Calu3 (cell line): ENCODE measurements at regions not wholly inside any gene's neighbourhood (a gene's known extent, or its start where the extent isn't known, plus 50 kb on each side); places are given as distances from the start of the nearest gene placed in this dataset.

ENCODE experiments used
- BruUV-seq: library from RNA; stranded (reverse); fragments of 400-500 nt; replicated peaks from 2 replicates; lab custom pipeline; 2021; lab: Mats Ljungman, UMichigan
- CTCF ChIA-PET: fragments of 300-600 bp; sonication (Branson Sonifier 250); formaldehyde crosslinking; loops from one replicate; lab custom pipeline; 2022; ENCODE audit warnings: antibody characterized with exemption; lab: Charles Lee
- DNase-seq: peaks from one replicate; pipeline ENCODE4 v3.0.0; 2022
- H3K27ac Mint-ChIP-seq: one replicate; pipeline ENCODE4 v1.8.0; 2022; ENCODE audit warnings: mixed read lengths; ENCODE audit not compliant: unreplicated experiment
- H3K27me3 Mint-ChIP-seq: one replicate; pipeline ENCODE4 v1.8.0; 2022; ENCODE audit warnings: mixed read lengths; ENCODE audit not compliant: unreplicated experiment
- H3K36me3 Mint-ChIP-seq: one replicate; pipeline ENCODE4 v1.8.0; 2022; ENCODE audit warnings: mild to moderate bottlenecking, moderate library complexity, mixed read lengths; ENCODE audit not compliant: insufficient read depth, unreplicated experiment
- H3K4me1 Mint-ChIP-seq: one replicate; pipeline ENCODE4 v1.8.0; 2022; ENCODE audit warnings: mild to moderate bottlenecking, low read depth, mixed read lengths; ENCODE audit not compliant: unreplicated experiment
- H3K4me3 Mint-ChIP-seq: one replicate; pipeline ENCODE4 v1.8.0; 2022; ENCODE audit warnings: mild to moderate bottlenecking, low read depth, moderate library complexity, mixed read lengths; ENCODE audit not compliant: unreplicated experiment
- H3K9me3 Mint-ChIP-seq: one replicate; pipeline ENCODE4 v1.8.0; 2022; ENCODE audit warnings: low read depth, mixed read lengths; ENCODE audit not compliant: unreplicated experiment
- CTCF ChIP-seq: fragments of 200-600 bp; IDR thresholded peaks from one replicate; pipeline ENCODE4 v1.8.0; 2022; ENCODE audit warnings: antibody characterized with exemption; ENCODE audit not compliant: unreplicated experiment
- intact Hi-C: fragments of 100-400 bp; cut with micrococcal nuclease; formaldehyde crosslinking; loops from one replicate; pipeline ENCODE4 v1.10.0; 2022; ENCODE audit not compliant: unreplicated experiment

GRCh38 chr5:1975898-1976765 lies 93.4 kb upstream of the IRX4 start:
- intact Hi-C loops = no loop called here
- no peaks in the 10 kb centered on the region for H3K9me3 Mint-ChIP-seq
- CTCF ChIA-PET = no interaction called here
- H3K27me3 Mint-ChIP-seq = peaks cover 56% of the 10 kb centered on the region
- no peaks in the 10 kb centered on the region for H3K4me1 Mint-ChIP-seq
- no TSS peak for BruUV-seq
- H3K27ac Mint-ChIP-seq = no peak overlapping the region
- no peaks in the 10 kb centered on the region for H3K36me3 Mint-ChIP-seq
- TF ChIP-seq CTCF = no peak
- no peak for DNase-seq
- H3K4me3 Mint-ChIP-seq = no peak overlapping the region

DNA sequence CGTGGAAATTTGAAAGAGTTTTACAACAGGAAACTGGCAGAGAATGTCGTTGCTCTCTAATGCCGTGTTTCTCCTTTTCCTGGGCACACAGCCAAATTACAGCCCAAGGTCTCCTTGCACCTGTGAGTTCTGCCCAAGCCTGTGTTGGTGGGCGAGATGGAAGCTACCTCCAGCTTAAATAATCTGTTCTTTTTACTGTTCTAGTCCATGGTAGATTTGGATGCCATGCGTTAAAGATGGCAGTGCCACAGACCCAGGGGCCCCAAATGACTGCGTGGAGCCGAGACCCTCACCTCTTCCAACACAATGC lies 92.6 kb upstream of the IRX4 start:
- intact Hi-C loops = no loop called here
- peaks cover 56% of the 10 kb centered on the region for H3K27me3 Mint-ChIP-seq
- no peak overlapping the region for H3K27ac Mint-ChIP-seq
- H3K4me3 Mint-ChIP-seq = no peak overlapping the region
- TF ChIP-seq CTCF = no peak
- CTCF ChIA-PET = no interaction called here
- DNase-seq = no peak
- no peaks in the 10 kb centered on the region for H3K9me3 Mint-ChIP-seq
- BruUV-seq = no TSS peak
- no peaks in the 10 kb centered on the region for H3K36me3 Mint-ChIP-seq
- H3K4me1 Mint-ChIP-seq = no peaks in the 10 kb centered on the region

- CTCF ChIA-PET = no interaction called here
- no TSS peak for BruUV-seq
- H3K9me3 Mint-ChIP-seq = no peaks in the 10 kb centered on the region
- no peaks in the 10 kb centered on the region for H3K36me3 Mint-ChIP-seq
- no peaks in the 10 kb centered on the region for H3K4me1 Mint-ChIP-seq
- intact Hi-C loops = no loop called here
- no peak overlapping the region for H3K27ac Mint-ChIP-seq
- TF ChIP-seq CTCF = no peak
- H3K27me3 Mint-ChIP-seq = peaks cover 50% of the 10 kb centered on the region
- no peak for DNase-seq
- H3K4me3 Mint-ChIP-seq = no peak overlapping the region
Measured at GRCh38 chr5:1974501-1975405, 92.0 kb upstream of the IRX4 start.

GRCh38 chr5:1974081-1974480 lies 91.4 kb upstream of the IRX4 start:
- no peak overlapping the region for H3K4me3 Mint-ChIP-seq
- intact Hi-C loops = no loop called here
- TF ChIP-seq CTCF = no peak
- CTCF ChIA-PET = no interaction called here
- H3K9me3 Mint-ChIP-seq = no peaks in the 10 kb centered on the region
- no peak for DNase-seq
- peaks cover 44% of the 10 kb centered on the region for H3K27me3 Mint-ChIP-seq
- no peaks in the 10 kb centered on the region for H3K36me3 Mint-ChIP-seq
- H3K27ac Mint-ChIP-seq = no peak overlapping the region
- H3K4me1 Mint-ChIP-seq = no peaks in the 10 kb centered on the region
- no TSS peak for BruUV-seq
